ENCODE measurements at regions not wholly inside any gene's neighbourhood (a gene's known extent, or its start where the extent isn't known, plus 50 kb on each side); places are given as distances from the start of the nearest gene placed in this dataset.
A peak's percentile ranks its signal among the peaks of the same experiment; 100 is the strongest.

DNA sequence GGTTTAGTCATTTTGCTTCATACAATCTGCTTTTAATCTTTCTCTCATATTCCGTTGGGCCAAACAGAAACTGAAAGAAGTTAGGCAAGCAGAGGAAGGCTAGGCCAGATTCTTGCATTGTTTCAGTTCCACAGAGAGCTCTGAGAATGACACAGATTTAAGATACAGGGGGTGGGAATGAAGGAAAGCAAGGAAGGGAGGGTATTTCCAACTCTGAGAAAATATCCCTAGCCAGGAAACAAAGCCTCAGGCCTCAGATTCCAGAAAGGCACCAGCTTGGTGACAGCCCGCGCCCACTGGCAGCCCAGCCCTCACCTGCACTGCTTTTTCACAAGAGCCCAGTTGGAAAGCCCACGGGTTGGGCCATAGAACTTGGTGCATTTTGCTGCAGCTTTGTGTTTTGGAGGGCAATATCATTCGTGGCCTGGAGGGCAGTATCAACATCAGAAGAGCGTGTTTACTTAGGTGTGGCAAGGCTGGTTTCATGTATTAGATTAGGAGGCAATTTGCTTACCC, 63.5 kb downstream of the ENC1 start:
- DNase-seq = peak in 1 of 2 donors; percentile 46

DNA sequence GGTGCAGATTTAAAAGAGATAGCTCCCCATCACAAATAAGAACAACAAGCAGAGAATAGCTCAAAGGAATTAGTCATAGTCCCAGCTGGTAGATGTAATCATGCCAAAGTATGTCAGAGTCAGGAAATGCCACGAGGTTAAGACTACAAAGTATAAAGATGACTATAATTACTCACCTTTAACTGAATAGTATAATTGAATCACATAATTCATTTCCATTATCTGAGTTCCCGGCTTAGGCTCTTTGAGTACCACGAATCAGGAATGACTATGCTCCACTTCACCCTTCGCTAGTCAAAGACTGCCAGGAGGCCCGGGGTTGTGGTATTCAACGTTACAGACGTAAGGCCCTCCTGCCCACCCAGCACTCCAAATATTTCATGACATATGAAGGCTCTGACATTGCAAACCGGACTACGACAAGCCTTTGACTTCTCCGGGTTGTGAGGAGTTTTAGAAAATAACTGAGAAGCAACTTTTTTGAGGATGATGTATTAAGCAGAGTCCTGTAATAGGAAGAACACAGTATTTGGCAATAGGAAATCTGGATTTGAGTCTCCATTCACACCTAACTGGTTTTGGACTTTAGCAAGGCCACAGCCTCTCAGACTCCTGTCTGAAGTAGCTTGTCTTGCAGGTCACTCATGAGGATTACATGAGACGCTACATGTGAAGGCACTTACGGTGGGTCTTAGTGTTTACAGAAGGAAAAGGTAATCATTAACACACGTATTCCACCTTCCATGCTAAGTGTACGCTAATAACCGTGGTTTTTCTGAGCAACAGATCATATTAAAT, 64.6 kb downstream of the ENC1 start:
- peak in 1 of 2 donors; percentile 15 for DNase-seq

DNA sequence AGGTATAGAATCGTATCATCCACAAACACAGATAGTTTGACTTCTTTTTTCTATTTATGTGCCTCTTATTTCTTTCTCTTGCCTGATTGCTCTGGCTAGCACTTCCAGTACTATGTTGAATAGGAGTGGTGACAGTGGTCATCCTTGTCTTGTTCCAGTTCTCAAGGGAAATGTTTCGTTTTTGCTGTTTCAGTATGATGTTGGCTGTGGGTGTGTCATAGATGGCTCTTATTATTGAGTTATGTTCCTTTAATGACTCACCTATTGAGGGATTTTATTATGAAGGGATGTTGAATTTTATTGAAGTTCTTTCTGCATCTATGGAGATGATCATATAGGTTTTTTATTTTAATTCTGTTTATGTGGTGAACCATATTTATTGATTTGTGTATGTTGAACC, 70.3 kb downstream of the ENC1 start:
- no peak for DNase-seq

DNA sequence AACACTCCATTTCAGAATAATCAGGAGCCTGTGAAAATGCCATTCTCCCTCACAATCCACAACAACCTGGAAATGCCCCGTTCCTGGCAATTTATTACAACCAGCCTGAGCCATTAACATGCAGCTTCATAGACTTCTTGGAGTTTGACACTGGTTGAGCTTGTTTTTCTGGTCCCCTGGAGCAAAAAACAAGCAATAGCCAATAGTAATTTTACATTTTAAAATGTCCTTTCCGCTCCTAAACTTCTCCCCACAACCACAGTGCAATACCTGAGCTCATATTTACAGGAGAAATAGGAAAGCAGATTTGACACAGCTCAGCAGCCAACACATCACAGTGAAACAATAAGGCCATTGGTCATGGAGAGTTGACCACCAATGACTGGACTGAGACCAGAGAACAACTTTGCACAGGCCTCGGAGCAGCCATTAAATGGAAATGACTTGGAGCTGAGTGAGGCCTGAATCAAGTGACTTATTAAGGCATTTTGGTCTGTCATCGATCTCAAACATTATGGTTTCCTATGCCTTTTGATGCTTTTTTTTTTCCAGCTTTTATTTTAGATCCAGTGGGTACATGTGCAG, 73.0 kb downstream of the ENC1 start:
- DNase-seq = no peak

- no peak for DNase-seq
These were observed 78.4 kb downstream of the ENC1 start for GRCh38 chr5:74562122-74562521.

- DNase-seq = no peak
These were observed 80.3 kb downstream of the ENC1 start for GRCh38 chr5:74560245-74560644.

- DNase-seq = no peak
These were observed 83.6 kb downstream of the ENC1 start for GRCh38 chr5:74556631-74557595.

GRCh38 chr5:74556006-74556405, 84.5 kb downstream of the ENC1 start:
- no peak for DNase-seq

- DNase-seq = no peak
These were observed 88.4 kb downstream of the ENC1 start for GRCh38 chr5:74552101-74552500.

GRCh38 chr5:74550927-74551326, 89.6 kb downstream of the ENC1 start:
- no peak for DNase-seq

- no peak for DNase-seq
These were observed 91.1 kb downstream of the ENC1 start for GRCh38 chr5:74549384-74549783.

DNA sequence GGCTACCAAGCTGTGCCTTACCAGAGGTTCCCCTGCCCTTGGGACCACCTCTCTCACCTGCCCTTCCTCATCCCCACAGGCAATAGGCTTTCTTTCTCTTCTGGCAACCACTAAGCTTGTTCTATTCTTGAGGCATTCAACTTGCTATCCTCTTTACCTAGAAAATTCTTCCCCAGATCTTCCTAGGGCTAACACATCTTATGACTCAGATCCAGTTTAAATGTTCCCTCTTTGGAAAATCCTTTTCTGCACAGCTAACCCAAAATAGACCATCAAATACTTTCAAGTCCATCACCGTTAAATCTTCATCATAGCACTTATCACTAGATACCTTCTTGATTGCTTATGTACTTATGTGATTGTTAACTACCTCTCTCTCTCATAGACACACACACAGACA, 93.7 kb downstream of the ENC1 start:
- no peak for DNase-seq

GRCh38 chr5:74544811-74545210, 95.7 kb downstream of the ENC1 start:
- no peak for DNase-seq

- DNase-seq = no peak
These were observed 97.1 kb downstream of the ENC1 start for GRCh38 chr5:74543162-74543995.

DNA sequence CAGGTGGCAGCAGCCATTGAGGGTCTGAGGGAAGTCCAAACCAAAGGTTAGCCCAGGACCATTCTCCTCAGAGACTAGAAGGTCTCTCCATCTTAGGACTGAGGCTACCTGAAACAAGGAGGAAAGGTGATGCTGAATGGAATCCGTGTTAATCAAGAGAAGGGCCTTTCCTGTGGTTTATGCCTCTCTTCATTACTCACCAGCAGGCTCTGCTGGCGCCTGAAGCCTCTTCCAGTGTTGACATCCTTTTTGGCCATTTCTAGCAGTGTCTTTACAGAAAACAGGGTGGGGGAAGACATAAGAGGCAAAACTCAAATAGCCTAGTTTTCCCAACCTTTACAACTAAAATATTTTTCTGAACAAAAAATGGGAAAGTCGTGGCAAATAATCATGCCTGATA, 98.0 kb downstream of the ENC1 start:
- no peak for DNase-seq

GRCh38 chr5:74541381-74541781, 99.1 kb downstream of the ENC1 start:
- no peak for DNase-seq

DNA sequence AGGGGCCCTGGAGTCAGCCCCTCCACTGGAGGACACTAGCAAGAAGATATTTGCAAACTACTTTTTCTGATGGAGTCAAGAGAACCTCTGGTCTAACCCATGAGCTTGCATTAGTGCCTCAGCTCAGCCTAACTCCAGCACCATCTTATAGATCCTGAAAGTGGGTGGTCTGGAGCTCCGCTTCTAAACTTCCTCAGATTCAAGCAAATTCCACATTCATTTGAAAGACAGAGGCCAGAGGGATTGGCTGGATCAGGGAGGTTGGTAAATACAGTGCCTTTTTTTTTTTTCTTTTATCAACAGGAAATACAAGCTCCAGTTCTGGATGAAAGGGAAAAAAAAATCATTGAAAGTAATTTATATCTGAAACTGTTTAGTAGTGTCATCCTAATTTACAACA, 99.9 kb downstream of the ENC1 start:
- no peak for DNase-seq

- no peak for DNase-seq
These were observed 100.5 kb downstream of the ENC1 start for GRCh38 chr5:74539986-74540385.

DNA sequence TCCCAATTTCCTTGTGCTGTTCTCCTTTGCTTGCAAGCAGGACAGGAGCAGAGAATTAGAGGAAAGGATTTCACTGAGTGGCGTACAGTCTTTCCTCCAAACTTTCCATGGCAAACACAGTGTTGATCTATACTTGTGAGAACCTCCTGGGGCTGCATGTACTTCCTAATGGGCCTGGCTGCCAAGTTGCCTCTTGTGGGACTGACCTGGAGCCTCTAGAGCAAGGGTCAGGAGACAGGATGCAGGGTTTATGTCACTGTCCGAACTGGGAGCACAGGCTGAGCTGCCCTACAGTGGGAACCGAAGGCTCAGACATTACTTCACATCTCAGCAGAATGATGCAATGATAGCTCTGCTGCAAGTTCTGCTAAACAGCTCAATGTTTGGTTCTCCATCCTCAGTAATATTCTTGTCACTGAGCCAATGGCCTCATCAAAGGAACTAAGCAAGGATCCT, 102.3 kb downstream of the ENC1 start:
- DNase-seq = peak in 1 of 2 donors; percentile 53

- no peak for DNase-seq
These were observed 103.9 kb downstream of the ENC1 start for GRCh38 chr5:74536658-74537057.

GRCh38 chr5:74535926-74536325, 104.6 kb downstream of the ENC1 start:
- no peak for DNase-seq

Measured in CD4-positive, alpha-beta T cell treated with Interleukin-4 for 1 hour (primary cell).